GM20431 (cell line): ENCODE measurements at regions not wholly inside any gene's neighbourhood (a gene's known extent, or its start where the extent isn't known, plus 50 kb on each side); places are given as distances from the start of the nearest gene placed in this dataset.

Experiments
- in situ Hi-C: fragments of 300-500 bp; cut with MseI, MboI; formaldehyde crosslinking; loops from one replicate; pipeline ENCODE4 v1.15.0; 2020; ENCODE audit warnings: low sequenced_read_pairs; ENCODE audit not compliant: unreplicated experiment

DNA sequence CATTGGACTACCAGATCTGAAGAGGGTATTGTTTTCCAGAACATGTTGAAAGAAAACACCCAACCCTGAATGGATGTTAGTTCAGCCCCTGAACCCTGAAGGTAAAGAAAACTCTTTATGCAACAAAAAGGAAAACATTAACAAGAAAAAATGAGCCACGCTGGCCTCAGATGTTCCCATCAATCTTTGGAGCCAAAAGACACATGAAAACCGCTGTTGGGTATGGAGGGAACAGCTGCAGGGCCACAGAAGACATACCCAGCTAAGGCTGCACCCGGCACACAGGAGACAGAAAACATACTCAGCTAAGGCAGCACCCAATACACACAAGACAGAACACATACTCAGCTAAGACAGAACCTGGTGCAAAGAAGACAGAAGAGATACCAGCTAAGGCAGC lies 51.3 kb upstream of the GALNT9 start:
- in situ Hi-C loops, result no loop called here

DNA sequence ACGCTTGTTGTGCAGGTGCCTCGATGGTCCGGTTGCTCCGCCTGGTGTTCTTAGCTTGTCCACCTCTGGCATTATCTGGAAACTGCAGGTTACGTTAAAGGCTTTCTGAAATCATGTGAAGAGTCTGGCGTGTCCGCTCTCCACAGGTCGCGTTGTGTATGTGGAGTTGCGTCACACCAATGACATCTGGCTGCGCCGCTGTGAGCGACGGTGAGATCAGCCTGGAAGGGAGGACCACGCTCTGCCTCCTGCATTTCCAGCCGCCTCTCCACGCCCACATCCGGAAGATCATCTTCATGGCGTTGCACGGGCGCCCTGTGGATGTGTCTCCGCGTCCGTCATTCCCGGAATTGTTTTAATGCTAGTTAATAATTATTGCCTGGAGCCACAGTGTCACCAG lies 50.6 kb upstream of the GALNT9 start:
- in situ Hi-C loops, result no loop called here

DNA sequence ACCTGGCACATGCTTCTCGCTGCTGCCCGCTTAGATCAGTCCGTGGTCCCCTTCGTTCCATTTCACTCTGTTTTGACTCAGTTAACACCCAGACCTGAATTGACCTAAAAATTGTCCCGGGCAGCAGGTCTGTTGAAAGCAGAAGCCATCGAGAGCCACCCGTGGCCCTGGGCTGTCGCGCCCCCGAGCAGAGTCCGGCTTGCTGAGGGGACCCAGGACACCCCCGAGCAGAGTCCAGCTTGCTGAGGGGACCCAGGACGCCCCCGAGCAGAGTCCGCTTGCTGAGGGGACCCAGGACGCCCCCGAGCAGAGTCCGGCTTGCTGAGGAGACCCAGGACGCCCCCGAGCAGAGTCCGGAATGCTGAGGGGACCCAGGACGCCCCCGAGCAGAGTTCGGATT lies 50.2 kb upstream of the GALNT9 start:
- in situ Hi-C loops, result no loop called here
